GM19239 (cell line): ENCODE measurements at regions not wholly inside any gene's neighbourhood (a gene's known extent, or its start where the extent isn't known, plus 50 kb on each side); places are given as distances from the start of the nearest gene placed in this dataset.
"Not testable (repeated sequence)": the region's sequence is repeated elsewhere in the genome, so short reads cannot be mapped to it uniquely, and the experiment has no call there.

Experiments
- DNase-seq: peaks from one replicate; pipeline ENCODE4 v3.0.0; 2011; ENCODE audit warnings: low spot score; ENCODE audit not compliant: insufficient read length
- FAIRE-seq: peaks from 2 replicates; lab custom pipeline; 2011; peaks lifted over from hg19 to GRCh38; lab: Jason Lieb, UNC

DNA sequence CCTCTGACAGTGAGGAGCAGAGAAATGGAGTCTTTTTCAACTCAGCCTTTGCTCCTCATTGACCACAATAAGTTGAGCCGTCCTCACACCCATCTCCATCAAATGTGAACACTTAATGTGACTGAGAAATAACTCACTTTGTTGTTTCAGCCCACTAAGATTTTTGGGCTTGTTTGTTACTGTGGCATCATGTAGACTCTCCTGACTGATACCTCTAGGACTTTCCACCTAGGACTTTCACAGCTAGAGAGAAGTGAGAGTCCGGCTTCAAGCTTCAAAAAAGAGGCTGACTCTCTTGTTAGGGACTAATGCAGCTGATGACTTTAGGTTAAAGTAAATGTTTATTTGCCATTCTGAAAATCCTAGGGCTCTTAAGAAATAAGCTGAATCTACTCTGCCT, 435.0 kb downstream of the TMEM114 start:
- FAIRE-seq (no peak), DNase-seq (no peak)

DNA sequence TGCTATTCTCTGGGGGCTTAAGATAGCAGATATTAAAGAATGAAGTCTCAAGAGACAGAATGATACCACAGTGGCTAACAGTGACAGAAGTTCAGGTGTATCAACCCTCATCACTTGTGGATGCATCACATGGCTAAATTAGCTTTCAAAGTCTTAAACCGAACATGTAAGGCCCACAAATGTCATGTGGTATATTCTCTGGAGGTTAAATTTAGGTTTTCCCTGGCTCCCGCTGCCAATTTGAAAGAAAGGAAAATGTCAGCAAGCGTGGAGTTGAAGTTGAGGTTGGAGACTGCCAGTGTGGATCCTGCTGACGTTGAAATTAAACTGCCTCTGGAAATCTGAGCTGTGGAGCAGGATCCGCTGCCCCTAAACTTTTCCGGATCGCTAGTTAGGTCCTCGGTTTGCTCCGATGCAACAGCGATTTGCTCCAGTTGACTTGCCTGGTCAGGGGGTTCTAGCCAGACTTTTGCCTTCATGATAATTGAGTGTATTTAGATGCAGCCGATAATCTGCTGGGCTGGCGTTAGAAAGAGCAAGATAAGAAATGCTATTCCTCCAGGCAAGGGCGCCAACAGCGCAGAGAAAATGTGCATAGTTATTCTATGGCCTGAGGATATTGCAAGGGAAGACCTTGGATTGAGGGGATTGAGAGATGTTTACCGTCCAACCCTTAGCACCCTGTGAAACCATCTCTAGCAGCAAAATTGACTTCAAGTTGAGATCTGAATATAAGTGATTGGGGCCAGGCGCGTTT, 443.9 kb downstream of the TMEM114 start:
- FAIRE-seq: no peak

DNA sequence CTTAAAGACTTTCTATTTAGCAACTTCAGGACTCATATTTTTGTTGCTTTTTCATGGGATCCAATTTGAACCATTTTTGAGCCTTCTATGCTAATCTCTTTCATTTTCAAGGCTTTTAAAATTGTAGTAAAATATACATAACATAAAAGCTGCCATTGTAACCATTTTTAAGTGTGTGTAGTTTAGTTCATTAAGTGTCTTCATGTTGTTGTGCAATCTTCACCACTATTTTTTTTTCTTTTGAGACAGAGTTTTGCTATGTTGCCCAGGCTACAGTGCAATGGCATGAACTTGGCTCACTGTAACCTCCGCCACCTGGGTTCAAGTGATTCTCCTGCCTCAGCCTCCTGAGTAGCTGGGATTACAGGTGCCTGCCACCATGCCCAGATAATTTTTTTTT, 451.6 kb downstream of the TMEM114 start:
- FAIRE-seq (no peak), DNase-seq (no peak)

More for the DNA sequence above, 443.9 kb downstream of the TMEM114 start:
- no peak for DNase-seq

DNA sequence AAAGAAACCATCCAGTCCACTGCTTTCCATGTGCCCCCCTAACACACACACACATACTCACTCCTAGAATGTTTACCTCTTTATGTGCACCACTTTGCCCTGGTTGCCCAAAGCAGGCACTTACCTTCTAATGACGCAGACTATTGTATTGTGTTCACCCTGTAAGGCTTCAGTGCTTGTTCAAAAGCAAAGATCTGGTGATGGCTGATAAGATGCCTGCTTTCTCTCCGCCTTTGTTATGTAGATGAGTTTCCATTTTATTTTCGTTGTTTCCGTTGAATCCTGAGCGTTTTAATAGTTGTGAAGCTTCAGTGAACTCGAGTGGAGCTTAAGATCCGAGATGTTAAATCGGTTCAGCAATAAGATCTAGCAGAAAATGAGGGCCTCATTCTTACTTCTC, 452.7 kb downstream of the TMEM114 start:
- DNase-seq (no peak), FAIRE-seq (no peak)

DNA sequence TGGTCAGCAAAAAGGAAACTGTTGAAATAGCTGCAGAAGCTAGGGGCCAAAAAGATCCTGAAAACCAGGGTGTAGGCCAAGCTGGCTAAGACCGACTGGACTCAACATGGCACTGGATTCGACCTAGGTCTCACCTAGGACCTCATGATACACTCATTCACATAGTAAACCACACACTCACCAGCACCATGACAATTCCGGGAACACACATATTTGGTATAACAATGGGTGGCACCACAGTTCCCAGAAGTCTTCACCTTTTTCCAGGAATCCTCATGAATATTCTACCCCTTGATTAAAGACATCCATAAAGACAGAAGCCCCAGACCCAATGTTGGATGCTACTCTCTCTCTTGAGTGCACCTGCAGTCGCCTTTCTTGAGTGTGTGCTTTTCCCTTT, 460.1 kb downstream of the TMEM114 start:
- FAIRE-seq (no peak), DNase-seq (no peak)

DNA sequence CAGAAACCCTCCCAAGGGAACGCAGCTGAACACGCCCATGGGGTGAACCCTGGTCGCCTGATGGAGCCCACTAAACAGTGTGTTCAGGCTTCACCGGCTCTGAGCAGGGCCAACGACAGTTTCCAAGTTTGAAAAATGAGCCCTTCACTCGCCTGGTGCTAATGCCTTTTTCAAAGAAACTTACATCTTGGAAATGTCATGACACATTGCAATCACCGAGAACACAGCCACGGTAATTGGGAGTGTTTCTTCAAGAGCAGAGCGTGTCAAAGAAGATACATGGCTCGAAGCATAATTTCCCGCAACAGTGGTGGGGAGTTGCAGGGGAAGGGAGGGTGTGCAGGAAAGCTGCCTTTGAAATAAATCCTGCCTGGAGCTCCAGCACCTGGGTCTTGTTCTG, 463.2 kb downstream of the TMEM114 start:
- DNase-seq: no peak
- FAIRE-seq: no peak

DNA sequence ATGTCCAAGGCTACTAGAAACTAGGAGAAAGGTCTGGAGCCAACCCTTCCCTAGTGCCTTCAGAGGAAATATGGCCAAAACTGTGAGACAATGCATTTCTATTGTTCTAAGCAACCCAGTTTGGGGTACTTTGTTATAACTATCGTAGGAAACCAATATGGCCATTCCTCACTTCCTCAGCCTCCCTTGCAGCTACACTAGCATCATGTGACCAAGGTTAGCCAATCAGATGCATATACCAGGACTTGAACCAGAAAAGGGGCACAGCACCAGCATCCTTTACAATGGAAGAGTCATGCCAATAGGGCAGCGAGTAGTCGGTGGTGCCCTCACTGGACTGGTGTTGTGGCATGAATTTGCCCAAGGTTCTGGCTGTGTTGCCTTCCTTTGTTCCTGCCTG, 464.0 kb downstream of the TMEM114 start:
- FAIRE-seq: no peak

DNA sequence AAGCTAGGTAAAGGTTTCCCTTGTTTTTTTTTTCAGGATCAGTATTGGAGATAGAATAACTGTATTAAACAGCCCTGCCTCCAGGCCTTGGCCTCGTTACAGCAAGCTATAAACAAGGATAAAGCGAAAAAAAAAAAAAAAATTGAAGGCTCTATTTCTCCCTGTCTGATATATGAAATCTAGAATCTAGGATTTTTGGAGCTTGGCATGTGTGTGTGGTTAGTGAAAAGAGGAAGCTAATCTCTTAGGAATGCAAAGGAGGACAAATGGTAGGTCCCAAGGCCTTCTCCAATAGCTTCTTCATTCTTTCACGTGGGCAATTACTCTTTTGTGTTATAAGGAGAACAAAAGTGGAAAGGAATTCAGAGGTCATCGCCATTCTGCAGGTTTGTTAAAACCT, 470.3 kb downstream of the TMEM114 start:
- FAIRE-seq: no peak
- no peak for DNase-seq

More for the DNA sequence above, 464.0 kb downstream of the TMEM114 start:
- DNase-seq: no peak

DNA sequence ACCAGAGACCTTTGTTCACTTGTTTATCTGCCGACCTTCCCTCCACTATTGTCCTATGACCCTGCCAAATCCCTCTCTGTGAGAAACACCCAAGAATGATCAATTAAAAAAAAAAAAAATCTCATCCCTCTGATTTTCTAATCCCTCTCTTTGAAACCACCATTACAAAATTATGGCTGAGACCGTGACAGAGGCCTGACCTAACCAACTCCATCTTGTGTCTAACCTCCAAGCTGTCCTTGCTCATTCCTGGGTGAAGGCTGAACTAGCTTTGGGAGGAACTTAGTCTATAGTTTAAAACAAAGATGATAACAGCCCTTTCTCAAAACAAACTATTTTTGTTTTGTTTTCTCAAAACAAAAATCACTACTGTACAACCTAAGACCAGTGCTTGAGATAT, 474.5 kb downstream of the TMEM114 start:
- FAIRE-seq (no peak), DNase-seq (no peak)

DNA sequence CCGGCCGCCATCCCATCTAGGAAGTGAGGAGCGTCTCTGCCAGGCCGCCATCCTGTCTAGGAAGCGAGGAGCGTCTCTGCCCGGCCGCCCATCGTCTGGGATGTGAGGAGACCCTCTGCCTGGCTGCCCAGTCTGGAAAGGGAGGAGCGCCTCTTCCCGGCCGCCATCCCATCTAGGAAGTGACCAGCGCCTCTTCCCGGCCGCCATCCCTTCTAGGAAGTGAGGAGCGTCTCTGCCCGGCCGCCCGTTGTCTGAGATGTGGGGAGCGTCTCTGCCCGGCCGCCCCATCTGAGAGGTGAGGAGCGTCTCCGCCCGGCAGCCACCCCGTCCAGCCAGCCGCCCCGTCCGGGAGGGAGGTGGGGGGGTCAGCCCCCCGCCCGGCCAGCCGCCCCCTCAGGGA, 475.4 kb downstream of the TMEM114 start:
- FAIRE-seq, DNase-seq: not testable (repeated sequence)

DNA sequence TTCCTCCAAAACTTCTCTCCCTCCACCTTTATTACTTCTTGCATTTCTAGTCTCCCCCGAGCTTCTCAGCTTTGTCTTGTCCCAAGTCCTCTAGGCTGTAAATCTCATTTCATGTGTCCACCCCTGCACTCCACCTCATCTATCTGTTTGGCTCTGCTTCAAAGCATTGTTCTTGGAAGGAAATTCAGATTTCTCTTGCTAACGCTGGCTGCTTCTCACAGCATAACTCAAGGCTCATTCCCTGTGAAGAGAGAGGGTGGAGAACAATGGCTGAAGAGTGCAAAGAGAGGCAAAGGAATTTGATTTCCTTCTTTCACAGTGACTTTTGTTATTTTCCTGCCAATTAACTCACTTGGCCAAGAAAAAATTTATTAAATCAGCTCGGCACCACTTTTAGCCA, 476.5 kb downstream of the TMEM114 start:
- FAIRE-seq (no peak), DNase-seq (no peak)

DNA sequence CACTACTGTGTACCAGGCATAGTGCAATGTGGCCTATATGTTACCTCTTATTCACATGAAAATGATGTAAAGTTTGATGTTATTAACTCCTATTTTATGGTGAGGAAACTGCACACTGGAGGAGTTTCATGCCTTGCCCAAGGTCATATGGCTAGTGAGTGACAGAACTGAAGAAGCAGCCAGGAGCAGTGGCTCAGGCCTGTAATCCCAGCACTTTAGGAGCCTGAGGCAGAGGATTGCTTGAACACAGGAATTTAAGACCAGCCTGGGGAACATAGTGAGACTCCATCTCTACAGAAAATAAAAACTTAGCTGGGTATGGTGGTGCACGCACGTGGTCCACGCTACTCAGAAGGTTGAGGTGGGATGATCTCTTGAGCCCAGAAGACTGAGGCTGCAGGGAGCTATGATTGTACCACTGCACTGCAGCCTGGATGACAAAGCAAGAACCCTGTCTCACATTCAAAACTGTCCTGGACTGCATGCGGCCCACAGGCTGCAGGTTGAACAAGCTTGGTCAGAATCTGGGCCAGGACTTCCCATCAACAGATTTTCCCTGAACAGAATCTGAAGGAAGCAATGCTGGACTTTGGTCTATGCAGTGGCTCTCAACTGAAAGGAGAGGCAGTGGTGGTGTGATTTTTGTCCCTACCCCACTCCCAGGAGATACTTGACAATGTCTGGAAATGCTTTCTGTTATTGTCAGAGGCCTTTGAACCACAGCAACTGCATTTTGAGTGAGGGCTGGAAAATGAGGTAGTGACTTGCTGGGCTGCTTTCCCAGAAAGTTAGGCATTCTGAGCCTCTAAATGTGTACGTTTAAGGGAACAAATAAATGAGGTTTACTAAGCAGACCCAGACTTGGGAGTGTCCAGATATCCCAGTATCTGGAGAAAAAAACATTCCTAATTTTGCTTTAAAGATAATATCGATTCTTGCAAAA, 479.5 kb downstream of the TMEM114 start:
- no peak for DNase-seq
- no peak for FAIRE-seq

DNA sequence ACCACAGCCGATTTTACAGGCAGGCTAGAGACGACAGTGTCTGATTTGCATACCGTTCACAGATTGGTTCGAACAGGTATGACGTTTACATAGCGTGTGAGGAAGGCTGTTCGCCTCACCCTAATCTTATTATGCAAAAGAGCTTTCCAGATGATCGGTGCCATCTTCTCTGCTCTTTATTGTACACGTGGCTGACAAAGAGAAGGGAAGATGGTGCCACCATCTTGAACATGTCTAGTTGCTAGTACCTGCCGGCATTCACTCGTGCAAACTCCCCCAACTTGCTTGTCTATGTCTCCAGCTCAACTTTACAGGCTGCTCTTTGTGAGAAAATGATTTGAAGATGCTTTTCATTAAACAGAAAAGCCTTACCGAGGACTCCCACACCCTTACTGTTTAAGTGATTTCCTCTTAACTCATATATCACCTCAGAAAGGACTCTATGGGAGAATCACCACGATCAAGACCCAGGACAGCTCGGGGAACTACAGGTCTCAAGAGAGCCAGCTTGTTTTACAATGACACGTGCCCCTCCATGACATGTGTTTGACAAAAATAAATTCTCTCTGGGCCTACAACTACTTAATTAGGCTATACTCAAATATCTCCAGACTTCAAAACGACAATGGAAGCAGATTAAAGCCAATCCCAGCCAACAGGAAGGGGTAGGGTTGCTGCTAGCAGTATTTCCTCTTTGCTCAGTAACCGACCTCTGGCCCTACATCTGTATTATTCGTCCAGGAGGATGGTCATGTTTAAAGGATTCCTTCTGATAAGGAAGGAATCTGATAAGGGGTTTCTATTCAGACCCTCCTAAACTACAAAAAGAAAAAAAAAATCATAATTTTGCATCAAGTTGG, 480.6 kb downstream of the TMEM114 start:
- DNase-seq (no peak), FAIRE-seq (no peak)

DNA sequence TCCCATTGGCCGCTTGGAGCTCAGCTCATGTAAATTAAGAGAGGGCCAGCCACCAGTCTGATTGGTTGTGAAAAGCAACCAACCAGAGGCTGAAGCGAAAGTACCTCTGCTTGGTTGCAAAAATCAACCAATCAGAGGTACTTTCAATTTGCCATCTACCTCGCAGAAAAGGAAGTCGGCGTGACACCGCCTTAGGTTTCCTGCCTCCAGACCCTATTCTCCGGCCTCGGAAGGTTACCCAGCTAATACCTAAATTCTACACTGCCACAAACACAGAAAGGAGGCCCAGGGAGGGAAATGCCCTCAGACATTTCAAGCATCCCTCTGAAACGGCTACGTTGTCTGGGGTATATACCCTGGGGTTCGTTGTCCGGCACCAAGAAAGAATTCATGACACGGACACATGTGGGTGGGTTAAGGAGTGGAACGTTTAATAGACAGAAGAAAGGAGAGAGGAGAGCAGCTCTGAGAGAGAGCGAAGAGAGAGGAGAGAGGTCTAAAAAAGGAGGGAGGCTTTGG, 481.3 kb downstream of the TMEM114 start:
- FAIRE-seq (no peak), DNase-seq (no peak)

DNA sequence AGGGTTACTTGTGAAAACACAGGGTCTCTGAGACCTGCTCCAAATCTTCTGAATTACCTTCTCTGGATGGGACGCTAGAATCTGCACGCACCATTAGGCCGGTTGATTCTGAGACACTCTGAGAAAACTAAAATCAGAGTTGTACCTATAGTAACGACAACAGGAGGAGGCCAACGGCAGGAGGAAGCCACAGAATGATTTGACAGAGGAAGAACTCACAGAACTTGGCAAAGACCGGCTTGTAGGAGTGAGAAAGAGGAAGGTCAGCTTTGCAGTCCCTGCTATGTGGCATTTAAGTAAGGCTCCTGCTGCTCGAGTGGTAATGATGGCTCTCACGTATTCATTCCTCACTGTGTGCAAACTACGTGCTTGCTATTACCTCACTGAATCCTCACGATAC, 483.0 kb downstream of the TMEM114 start:
- no peak for FAIRE-seq

DNA sequence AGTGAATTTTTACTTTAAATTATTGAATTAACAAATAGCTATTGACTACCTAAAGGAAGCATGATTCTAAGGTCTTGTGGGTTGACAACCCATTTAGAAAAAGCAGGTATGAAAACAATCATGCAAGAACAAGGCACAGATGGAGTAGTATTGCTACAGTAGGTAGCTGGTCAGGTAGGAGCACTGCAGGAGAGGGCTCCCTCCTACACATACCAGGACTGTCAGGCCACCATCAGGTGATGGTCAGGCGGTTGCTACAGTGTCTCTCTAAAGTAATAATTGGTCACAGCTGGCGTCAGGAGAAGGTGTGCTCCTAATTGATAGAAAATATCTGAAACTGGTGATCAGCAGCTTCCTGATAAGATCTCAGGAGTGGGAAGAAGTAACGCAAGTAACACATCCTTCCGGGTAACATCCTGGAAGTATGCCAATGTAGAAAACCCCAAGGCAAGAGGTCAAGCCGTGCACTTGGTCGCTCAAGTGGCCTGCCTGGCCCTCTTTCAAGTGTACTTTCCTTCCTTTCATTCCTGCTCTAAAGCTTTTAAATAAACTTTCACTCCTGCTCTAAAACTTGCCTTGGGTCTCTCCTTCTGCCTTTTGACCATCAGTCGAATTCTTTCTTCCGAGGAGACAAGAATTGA, 486.5 kb downstream of the TMEM114 start:
- FAIRE-seq (no peak), DNase-seq (no peak)

More for the DNA sequence above, 483.0 kb downstream of the TMEM114 start:
- DNase-seq: no peak

DNA sequence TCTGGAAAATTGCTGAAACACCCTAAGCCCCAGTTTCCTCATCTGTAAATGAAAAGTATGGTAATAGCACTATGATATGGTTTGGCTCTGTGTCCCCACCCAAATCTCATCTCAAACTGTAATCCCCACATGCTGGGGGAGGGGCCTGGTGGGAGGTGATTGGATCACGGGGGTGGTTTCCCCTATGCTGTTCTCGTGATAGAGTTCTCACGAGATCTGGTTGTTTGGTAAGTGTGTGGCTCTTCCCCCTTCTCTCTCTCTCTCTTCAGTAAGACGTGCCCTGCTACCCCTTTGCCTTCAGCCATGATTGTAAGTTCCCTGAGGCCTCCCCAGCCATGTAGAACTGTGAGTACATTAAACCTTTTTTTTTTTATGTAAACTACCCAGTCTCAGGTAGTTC, 490.7 kb downstream of the TMEM114 start:
- DNase-seq (no peak), FAIRE-seq (no peak)

DNA sequence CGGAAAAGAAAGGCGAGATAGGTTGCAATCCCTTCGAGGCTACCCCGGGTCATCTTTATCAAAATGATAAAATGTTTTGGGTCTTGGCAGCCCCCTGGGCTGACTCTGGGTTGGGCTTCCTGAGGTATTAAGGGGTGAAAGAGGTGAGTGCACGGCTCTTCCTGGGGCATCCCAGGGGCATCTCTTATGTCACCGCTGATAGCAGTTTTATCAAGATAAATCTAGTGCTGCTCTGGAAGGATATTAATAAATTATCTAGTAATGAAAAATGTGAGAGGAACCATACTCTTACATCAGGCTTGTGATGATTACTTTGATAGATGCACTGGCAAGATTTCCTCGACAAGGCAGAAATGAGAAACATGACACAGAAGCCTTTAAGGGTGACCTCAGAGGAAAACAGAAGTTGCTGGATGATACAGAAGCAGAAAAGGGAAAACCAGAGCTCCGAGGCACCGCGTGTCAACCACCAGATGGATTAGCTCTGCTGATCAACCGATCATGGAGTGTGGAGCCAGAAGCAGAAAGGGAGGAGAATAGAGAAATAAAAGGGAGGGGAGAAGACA, 491.3 kb downstream of the TMEM114 start:
- no peak for FAIRE-seq
- no peak for DNase-seq

DNA sequence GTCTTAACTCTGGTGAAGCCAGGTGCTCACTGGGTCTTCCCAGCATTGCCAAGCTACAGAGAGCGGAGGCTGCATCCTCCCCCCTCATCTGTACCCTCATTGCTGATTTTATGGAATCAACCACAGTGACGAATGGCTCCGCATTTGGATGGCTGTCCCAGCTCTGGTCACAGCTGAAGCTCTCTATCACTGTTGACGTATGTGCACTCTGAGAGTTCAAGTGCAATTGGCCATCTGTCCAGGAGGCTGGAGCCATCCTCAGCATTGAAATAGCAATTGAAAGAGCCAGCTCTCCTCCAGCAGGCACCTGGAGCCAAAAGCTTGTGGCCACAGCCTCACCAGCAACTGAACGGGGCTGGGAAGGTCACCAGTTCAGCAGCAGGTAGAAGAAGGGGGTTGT, 494.1 kb downstream of the TMEM114 start:
- FAIRE-seq: no peak
- no peak for DNase-seq
